GM12864 (cell line): ENCODE measurements at regions not wholly inside any gene's neighbourhood (a gene's known extent, or its start where the extent isn't known, plus 50 kb on each side); places are given as distances from the start of the nearest gene placed in this dataset.
"Not testable (repeated sequence)": the region's sequence is repeated elsewhere in the genome, so short reads cannot be mapped to it uniquely, and the experiment has no call there.

Source experiments
- DNase-seq: peaks from one replicate; pipeline ENCODE4 v3.0.0-alpha.2; 2011; ENCODE audit warnings: low read depth
- H3K4me3 ChIP-seq: 2 replicates; pipeline ENCODE4 v1.5.1; 2011; ENCODE audit warnings: mild to moderate bottlenecking, low read depth, low read length, control low read depth
- TF ChIP-seq, protein P1 (sequence below): IDR thresholded peaks from 2 replicates; pipeline ENCODE4 v1.5.1; 2011; ENCODE audit warnings: low read depth, mild to moderate bottlenecking, moderate library complexity, low read length, control low read depth, inconsistent platforms; ENCODE audit errors: missing control alignments

- TF ChIP-seq, protein P1, sequence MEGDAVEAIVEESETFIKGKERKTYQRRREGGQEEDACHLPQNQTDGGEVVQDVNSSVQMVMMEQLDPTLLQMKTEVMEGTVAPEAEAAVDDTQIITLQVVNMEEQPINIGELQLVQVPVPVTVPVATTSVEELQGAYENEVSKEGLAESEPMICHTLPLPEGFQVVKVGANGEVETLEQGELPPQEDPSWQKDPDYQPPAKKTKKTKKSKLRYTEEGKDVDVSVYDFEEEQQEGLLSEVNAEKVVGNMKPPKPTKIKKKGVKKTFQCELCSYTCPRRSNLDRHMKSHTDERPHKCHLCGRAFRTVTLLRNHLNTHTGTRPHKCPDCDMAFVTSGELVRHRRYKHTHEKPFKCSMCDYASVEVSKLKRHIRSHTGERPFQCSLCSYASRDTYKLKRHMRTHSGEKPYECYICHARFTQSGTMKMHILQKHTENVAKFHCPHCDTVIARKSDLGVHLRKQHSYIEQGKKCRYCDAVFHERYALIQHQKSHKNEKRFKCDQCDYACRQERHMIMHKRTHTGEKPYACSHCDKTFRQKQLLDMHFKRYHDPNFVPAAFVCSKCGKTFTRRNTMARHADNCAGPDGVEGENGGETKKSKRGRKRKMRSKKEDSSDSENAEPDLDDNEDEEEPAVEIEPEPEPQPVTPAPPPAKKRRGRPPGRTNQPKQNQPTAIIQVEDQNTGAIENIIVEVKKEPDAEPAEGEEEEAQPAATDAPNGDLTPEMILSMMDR = no peak
- H3K4me3 ChIP-seq = no peak overlapping the region
- DNase-seq = no peak
Observed at GRCh38 chr21:20207335-20207734, 790.9 kb upstream of the NCAM2 start.

DNA sequence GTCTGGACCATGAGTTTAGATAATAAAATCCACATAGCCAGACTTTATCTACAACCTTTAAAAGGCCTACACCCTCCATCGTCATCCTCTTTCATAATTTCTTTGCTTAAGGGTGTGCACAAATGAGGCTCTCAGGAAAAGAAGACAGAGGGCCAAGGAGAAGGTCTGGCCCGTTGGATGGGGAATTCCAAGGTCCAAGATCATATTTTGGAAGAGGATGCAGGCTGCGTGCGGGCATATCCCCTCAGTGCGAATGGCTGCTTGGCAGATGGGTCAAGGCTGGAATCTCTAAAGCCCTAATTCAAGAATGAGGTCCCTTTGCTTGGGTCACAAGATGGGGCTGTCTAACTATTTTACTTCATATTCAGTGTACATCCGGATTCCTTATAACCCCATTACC is 782.2 kb upstream of the NCAM2 start:
- TF ChIP-seq, protein P1 = no peak
- no peak overlapping the region for H3K4me3 ChIP-seq
- DNase-seq = no peak

DNA sequence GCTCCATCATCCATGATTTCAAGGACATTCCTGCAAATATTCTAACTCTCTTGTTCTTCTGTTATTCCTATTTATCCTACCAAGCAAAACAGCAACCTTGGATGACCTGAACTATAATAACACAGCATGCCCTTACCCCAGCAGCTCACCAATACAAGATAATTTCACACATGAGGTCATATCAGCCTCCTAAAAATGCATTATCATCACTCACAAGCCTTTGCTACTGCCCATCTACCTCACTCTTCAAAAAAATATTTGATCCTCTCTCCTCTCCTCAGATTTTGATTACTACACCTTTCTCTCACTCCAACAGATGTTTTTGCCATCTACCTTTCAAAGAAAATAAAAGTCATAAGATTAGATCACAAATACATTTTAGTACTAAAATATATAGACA is 777.6 kb upstream of the NCAM2 start:
- no peak overlapping the region for H3K4me3 ChIP-seq
- TF ChIP-seq, protein P1 = no peak
- no peak for DNase-seq

- not testable (repeated sequence) for H3K4me3 ChIP-seq, DNase-seq
Observed at GRCh38 chr21:20221981-20222380, 776.2 kb upstream of the NCAM2 start.

DNA sequence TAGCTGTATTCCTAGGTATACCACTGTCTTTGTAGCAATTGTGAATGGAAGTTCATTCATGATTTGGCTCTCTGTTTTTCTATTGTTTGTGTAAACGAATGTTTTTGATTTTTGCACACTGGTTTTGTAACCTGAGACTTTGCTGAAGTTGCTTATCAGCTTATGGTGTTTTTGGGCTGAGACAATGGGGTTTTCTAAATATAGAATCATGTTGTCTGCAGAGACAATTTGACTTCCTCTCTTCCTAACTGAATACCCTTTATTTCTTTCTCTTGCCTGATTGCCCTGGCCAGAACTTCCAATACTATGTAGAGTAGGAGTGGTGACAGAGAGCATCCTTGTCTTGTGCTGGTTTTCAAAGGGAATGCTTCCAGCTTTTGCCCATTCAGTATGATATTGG is 761.6 kb upstream of the NCAM2 start:
- H3K4me3 ChIP-seq, DNase-seq: not testable (repeated sequence)

DNA sequence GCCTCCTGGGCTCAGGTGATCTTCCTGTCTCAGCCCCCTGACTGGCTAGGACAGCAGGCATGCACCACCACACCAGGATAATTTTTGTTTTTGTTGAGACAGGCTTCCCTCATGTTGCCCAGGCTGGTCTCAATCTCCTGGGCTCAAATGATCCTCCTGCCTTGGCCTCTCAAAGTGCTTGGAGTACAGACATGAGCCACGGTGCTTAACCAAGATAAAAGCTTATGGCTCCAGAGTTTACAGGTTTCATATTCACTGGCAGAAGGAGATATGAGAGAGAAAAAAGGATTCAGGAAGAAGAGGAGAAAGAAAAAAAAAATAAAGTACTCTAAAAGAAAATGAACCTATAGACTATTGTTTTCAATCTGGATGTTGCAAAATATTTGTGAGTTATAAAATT is 748.8 kb upstream of the NCAM2 start:
- DNase-seq = no peak
- no peak overlapping the region for H3K4me3 ChIP-seq
- TF ChIP-seq, protein P1 = no peak

GRCh38 chr21:20250337-20250736 is 747.9 kb upstream of the NCAM2 start:
- TF ChIP-seq, protein P1 = no peak
- no peak for DNase-seq

GRCh38 chr21:20253261-20253660 is 744.9 kb upstream of the NCAM2 start:
- H3K4me3 ChIP-seq = no peak overlapping the region
- TF ChIP-seq, protein P1 = no peak
- DNase-seq = no peak

More at GRCh38 chr21:20250337-20250736, 747.9 kb upstream of the NCAM2 start:
- no peak overlapping the region for H3K4me3 ChIP-seq
